NCI-H2029 treated with DMSO at 0.1 percent for 48 hours (cell line): ENCODE measurements at regions not wholly inside any gene's neighbourhood (a gene's known extent, or its start where the extent isn't known, plus 50 kb on each side); places are given as distances from the start of the nearest gene placed in this dataset.
"Not testable (repeated sequence)": the region's sequence is repeated elsewhere in the genome, so short reads cannot be mapped to it uniquely, and the experiment has no call there.

Experiments
- DNase-seq: peaks from one replicate; lab custom pipeline; 2025; lab: John Stamatoyannopoulos, UW

GRCh38 chrX:121455890-121456289 lies 408.5 kb downstream of the GLUD2 start:
- no peak for DNase-seq

GRCh38 chrX:121456315-121456714 lies 408.9 kb downstream of the GLUD2 start:
- no peak for DNase-seq

- DNase-seq: no peak
These were observed 409.7 kb downstream of the GLUD2 start for GRCh38 chrX:121457096-121457495.

- DNase-seq: no peak
These were observed 432.0 kb downstream of the GLUD2 start for GRCh38 chrX:121479406-121479805.

GRCh38 chrX:121496966-121497365 lies 449.6 kb downstream of the GLUD2 start:
- no peak for DNase-seq

GRCh38 chrX:121504153-121504552 lies 456.7 kb downstream of the GLUD2 start:
- DNase-seq: no peak

- no peak for DNase-seq
These were observed 498.9 kb downstream of the GLUD2 start for GRCh38 chrX:121546317-121546716.

- DNase-seq: no peak
These were observed 511.5 kb downstream of the GLUD2 start for GRCh38 chrX:121558886-121559285.

- DNase-seq: no peak
These were observed 515.2 kb downstream of the GLUD2 start for GRCh38 chrX:121562616-121563015.

GRCh38 chrX:121569609-121570008 lies 522.2 kb downstream of the GLUD2 start:
- DNase-seq: no peak

GRCh38 chrX:121570072-121570841 lies 522.8 kb downstream of the GLUD2 start:
- no peak for DNase-seq

- no peak for DNase-seq
These were observed 523.9 kb downstream of the GLUD2 start for GRCh38 chrX:121571333-121571732.

- not testable (repeated sequence) for DNase-seq
These were observed 527.0 kb downstream of the GLUD2 start for GRCh38 chrX:121574384-121574783.

- no peak for DNase-seq
These were observed 531.8 kb downstream of the GLUD2 start for GRCh38 chrX:121579016-121579760.

GRCh38 chrX:121581885-121582284 lies 534.5 kb downstream of the GLUD2 start:
- no peak for DNase-seq

GRCh38 chrX:121585626-121586025 lies 538.2 kb downstream of the GLUD2 start:
- no peak for DNase-seq

GRCh38 chrX:121592884-121593283 lies 545.5 kb downstream of the GLUD2 start:
- no peak for DNase-seq

GRCh38 chrX:121598356-121598755 lies 550.9 kb downstream of the GLUD2 start:
- no peak for DNase-seq

- DNase-seq: no peak
These were observed 587.7 kb downstream of the GLUD2 start for GRCh38 chrX:121635141-121635540.

- DNase-seq: no peak
These were observed 592.4 kb downstream of the GLUD2 start for GRCh38 chrX:121639781-121640180.

- no peak for DNase-seq
These were observed 594.1 kb downstream of the GLUD2 start for GRCh38 chrX:121641560-121641959.

- no peak for DNase-seq
These were observed 595.0 kb downstream of the GLUD2 start for GRCh38 chrX:121642415-121642814.

- no peak for DNase-seq
These were observed 602.0 kb downstream of the GLUD2 start for GRCh38 chrX:121649417-121649816.
